ENCODE measurements at regions not wholly inside any gene's neighbourhood (a gene's known extent, or its start where the extent isn't known, plus 50 kb on each side); places are given as distances from the start of the nearest gene placed in this dataset.

GRCh38 chr5:60263346-60263745 lies 369.8 kb upstream of the PDE4D start:
- no peak for DNase-seq
- Mint-ChIP-seq H3K27me3 (ENCODE audit: low read depth, poor library complexity) (peaks cover 12% of the 10 kb centered on the region), H3K27ac (no peak overlapping the region), H3K4me1 (peaks cover 5% of the 10 kb centered on the region), H3K9me3 (no peaks in the 10 kb centered on the region), H3K4me3 (no peak overlapping the region), H3K36me3 (ENCODE audit: low read depth) (no peaks in the 10 kb centered on the region)
- TF ChIP-seq, protein P1, sequence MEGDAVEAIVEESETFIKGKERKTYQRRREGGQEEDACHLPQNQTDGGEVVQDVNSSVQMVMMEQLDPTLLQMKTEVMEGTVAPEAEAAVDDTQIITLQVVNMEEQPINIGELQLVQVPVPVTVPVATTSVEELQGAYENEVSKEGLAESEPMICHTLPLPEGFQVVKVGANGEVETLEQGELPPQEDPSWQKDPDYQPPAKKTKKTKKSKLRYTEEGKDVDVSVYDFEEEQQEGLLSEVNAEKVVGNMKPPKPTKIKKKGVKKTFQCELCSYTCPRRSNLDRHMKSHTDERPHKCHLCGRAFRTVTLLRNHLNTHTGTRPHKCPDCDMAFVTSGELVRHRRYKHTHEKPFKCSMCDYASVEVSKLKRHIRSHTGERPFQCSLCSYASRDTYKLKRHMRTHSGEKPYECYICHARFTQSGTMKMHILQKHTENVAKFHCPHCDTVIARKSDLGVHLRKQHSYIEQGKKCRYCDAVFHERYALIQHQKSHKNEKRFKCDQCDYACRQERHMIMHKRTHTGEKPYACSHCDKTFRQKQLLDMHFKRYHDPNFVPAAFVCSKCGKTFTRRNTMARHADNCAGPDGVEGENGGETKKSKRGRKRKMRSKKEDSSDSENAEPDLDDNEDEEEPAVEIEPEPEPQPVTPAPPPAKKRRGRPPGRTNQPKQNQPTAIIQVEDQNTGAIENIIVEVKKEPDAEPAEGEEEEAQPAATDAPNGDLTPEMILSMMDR (IDR thresholded peaks at IDR 0.05): no peak

- H3K27me3 Mint-ChIP-seq (ENCODE audit: low read depth, poor library complexity): peaks cover 9% of the 10 kb centered on the region
- no peak overlapping the region for H3K4me3 Mint-ChIP-seq
- no peak for DNase-seq
- H3K4me1 Mint-ChIP-seq: peaks cover 5% of the 10 kb centered on the region
- TF ChIP-seq, protein P1 (IDR thresholded peaks at IDR 0.05): no peak
- H3K36me3 Mint-ChIP-seq (ENCODE audit: low read depth): no peaks in the 10 kb centered on the region
- H3K9me3 Mint-ChIP-seq: no peaks in the 10 kb centered on the region
- H3K27ac Mint-ChIP-seq: no peak overlapping the region
Observed at GRCh38 chr5:60262576-60263295, 369.2 kb upstream of the PDE4D start.

DNA sequence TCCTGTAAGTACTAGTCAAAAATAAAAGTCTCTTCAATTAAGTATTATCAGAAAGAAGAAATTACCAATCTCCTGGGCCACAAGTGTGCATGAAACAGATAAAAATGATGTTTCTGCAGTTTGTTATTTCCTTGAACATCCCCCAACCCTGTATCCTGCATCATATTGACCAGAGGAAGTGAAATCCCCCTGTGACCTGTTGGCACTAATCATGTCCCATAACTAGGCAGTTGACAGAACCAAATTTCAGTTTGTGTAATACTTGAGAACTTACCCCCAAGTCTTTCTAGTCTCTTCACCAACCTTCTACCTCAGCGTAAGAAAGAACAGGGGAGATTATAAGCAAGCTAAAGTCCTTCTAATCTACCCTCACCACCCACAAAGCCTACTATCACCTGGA lies 368.2 kb upstream of the PDE4D start:
- Mint-ChIP-seq H3K27ac (no peak overlapping the region), H3K36me3 (ENCODE audit: low read depth) (no peaks in the 10 kb centered on the region), H3K4me1 (peaks cover 5% of the 10 kb centered on the region), H3K9me3 (no peaks in the 10 kb centered on the region), H3K27me3 (ENCODE audit: low read depth, poor library complexity) (peaks cover 8% of the 10 kb centered on the region), H3K4me3 (no peak overlapping the region)
- no peak for DNase-seq
- TF ChIP-seq, protein P1 (IDR thresholded peaks at IDR 0.05): no peak

- Mint-ChIP-seq H3K4me3 (no peak overlapping the region), H3K4me1 (peaks cover 5% of the 10 kb centered on the region), H3K27ac (no peak overlapping the region), H3K36me3 (ENCODE audit: low read depth) (no peaks in the 10 kb centered on the region), H3K27me3 (ENCODE audit: low read depth, poor library complexity) (peaks cover 4% of the 10 kb centered on the region), H3K9me3 (no peaks in the 10 kb centered on the region)
- DNase-seq: no peak
- TF ChIP-seq, protein P1 (IDR thresholded peaks at IDR 0.05): no peak
Observed at GRCh38 chr5:60260658-60261057, 367.1 kb upstream of the PDE4D start.

DNA sequence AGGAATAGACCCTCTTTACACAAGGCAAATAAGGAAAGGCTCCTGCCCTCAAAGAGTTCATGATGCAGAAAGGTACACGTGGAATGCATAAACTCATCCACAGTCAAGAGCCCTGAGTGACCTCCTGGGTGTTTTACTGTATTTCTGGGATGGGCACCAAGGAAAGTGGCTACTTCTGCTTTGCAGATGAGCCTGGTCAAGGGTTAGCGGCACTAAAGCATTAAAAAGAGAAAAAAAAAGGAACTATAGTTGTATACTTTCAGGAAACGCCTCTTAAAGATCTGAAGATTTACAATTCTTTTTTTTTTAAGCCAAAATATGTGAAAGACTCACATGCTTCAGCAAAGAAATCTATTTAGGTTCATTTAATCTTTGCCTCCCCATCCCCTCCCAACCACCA lies 366.2 kb upstream of the PDE4D start:
- Mint-ChIP-seq H3K4me1 (peaks cover 5% of the 10 kb centered on the region), H3K27me3 (ENCODE audit: low read depth, poor library complexity) (peaks cover 4% of the 10 kb centered on the region), H3K9me3 (no peaks in the 10 kb centered on the region), H3K27ac (no peak overlapping the region), H3K4me3 (no peak overlapping the region), H3K36me3 (ENCODE audit: low read depth) (no peaks in the 10 kb centered on the region)
- no peak for DNase-seq
- TF ChIP-seq, protein P1 (IDR thresholded peaks at IDR 0.05): no peak
